Naive thymus-derived CD8-positive, alpha-beta T cell (primary cell): ENCODE measurements at regions not wholly inside any gene's neighbourhood (a gene's known extent, or its start where the extent isn't known, plus 50 kb on each side); places are given as distances from the start of the nearest gene placed in this dataset.

Experiments
- ATAC-seq, 2 donors: fragments of 150-1000 bp; cut with Tn5 transposase in 1 of 2; sonication (Bioruptor Pico), chemical (Tn5 transposase) in 1 of 2; 1 replicate in 1 of 2; 2 replicates in 1 of 2; pipeline ENCODE4 v1.10.0; 2021; ENCODE audit warnings: mild to moderate bottlenecking in 2 of 2, moderate library complexity in 2 of 2
- POLR2A ChIA-PET: fragments of 350-600 bp; sonication (Branson Sonifier 250); formaldehyde crosslinking; loops from one replicate; lab custom pipeline; 2021; ENCODE audit warnings: antibody characterized with exemption; lab: Charles Lee
- DNase-seq, 10 donors: peaks; one replicate each; pipeline versions ENCODE4 v3.0.0 to v3.0.0-alpha.2; 2020 to 2022
- H3K27ac Mint-ChIP-seq, 10 donors: one replicate each; pipeline ENCODE4 v1.8.0; 2020 to 2022; ENCODE audit warnings: mild to moderate bottlenecking in 10 of 10, mixed read lengths in 10 of 10, moderate library complexity in 4 of 10, inconsistent platforms in 1 of 10
- H3K27me3 Mint-ChIP-seq, 5 donors: one replicate each; pipeline ENCODE4 v1.8.0; 2021 to 2022; ENCODE audit warnings: mixed read lengths in 5 of 5
- H3K36me3 Mint-ChIP-seq, 3 donors: one replicate each; pipeline ENCODE4 v1.8.0; 2020 to 2022; ENCODE audit warnings: mixed read lengths in 3 of 3, mild to moderate bottlenecking in 2 of 3, inconsistent platforms in 1 of 3
- H3K4me1 Mint-ChIP-seq, 4 donors: one replicate each; pipeline ENCODE4 v1.8.0; 2021 to 2022; ENCODE audit warnings: mixed read lengths in 4 of 4
- H3K4me3 Mint-ChIP-seq, 10 donors: one replicate each; pipeline ENCODE4 v1.8.0; 2020 to 2022; ENCODE audit warnings: mild to moderate bottlenecking in 10 of 10, mixed read lengths in 10 of 10, moderate library complexity in 6 of 10, inconsistent platforms in 1 of 10
- H3K9me3 Mint-ChIP-seq, 9 donors: one replicate each; pipeline ENCODE4 v1.8.0; 2020 to 2022; ENCODE audit warnings: mixed read lengths in 9 of 9, mild to moderate bottlenecking in 3 of 9, inconsistent platforms in 1 of 9, moderate library complexity in 1 of 9

- H3K27me3 Mint-ChIP-seq, result peaks cover 6 to 25% (median 9%) of the 10 kb centered on the region in 5 donors
- H3K4me1 Mint-ChIP-seq, result no peaks in the 10 kb centered on the region
- no peak overlapping the region for H3K27ac Mint-ChIP-seq
Observed at GRCh38 chr6:71403422-71404134, 115.0 kb downstream of the OGFRL1 start.

GRCh38 chr6:71404145-71404966 is 115.7 kb downstream of the OGFRL1 start:
- POLR2A ChIA-PET, result no interaction called here
- DNase-seq (no peak), ATAC-seq (no peak)
- H3K27ac Mint-ChIP-seq, result no peak overlapping the region
- peaks cover 6 to 31% (median 9%) of the 10 kb centered on the region in 5 donors for H3K27me3 Mint-ChIP-seq
- H3K36me3 Mint-ChIP-seq, result no peaks in the 10 kb centered on the region
- H3K4me1 Mint-ChIP-seq, result no peaks in the 10 kb centered on the region
- no peaks in the 10 kb centered on the region for H3K9me3 Mint-ChIP-seq
- no peak overlapping the region for H3K4me3 Mint-ChIP-seq

More at GRCh38 chr6:71403422-71404134, 115.0 kb downstream of the OGFRL1 start:
- Mint-ChIP-seq H3K36me3 (no peaks in the 10 kb centered on the region), H3K4me3 (no peak overlapping the region), H3K9me3 (no peaks in the 10 kb centered on the region)
- DNase-seq (no peak), ATAC-seq (no peak)
- POLR2A ChIA-PET, result no interaction called here

GRCh38 chr6:71404967-71405278 is 116.3 kb downstream of the OGFRL1 start:
- Mint-ChIP-seq H3K27ac (no peak overlapping the region), H3K4me1 (no peaks in the 10 kb centered on the region), H3K4me3 (no peak overlapping the region), H3K27me3 (peaks cover 6 to 31% (median 9%) of the 10 kb centered on the region in 5 donors), H3K36me3 (no peaks in the 10 kb centered on the region), H3K9me3 (no peaks in the 10 kb centered on the region)
- no peak for ATAC-seq
- no peak for DNase-seq
- POLR2A ChIA-PET, result no interaction called here

GRCh38 chr6:71405416-71405815 is 116.8 kb downstream of the OGFRL1 start:
- DNase-seq (no peak), ATAC-seq (no peak)
- H3K9me3 Mint-ChIP-seq, result no peaks in the 10 kb centered on the region
- H3K4me1 Mint-ChIP-seq, result no peaks in the 10 kb centered on the region
- POLR2A ChIA-PET, result no interaction called here
- H3K36me3 Mint-ChIP-seq, result no peaks in the 10 kb centered on the region
- H3K4me3 Mint-ChIP-seq, result no peak overlapping the region
- peaks cover 6 to 31% (median 9%) of the 10 kb centered on the region in 5 donors for H3K27me3 Mint-ChIP-seq
- H3K27ac Mint-ChIP-seq, result no peak overlapping the region

GRCh38 chr6:71406865-71407860 is 118.6 kb downstream of the OGFRL1 start:
- H3K27me3 Mint-ChIP-seq, result peaks cover 7 to 31% (median 7%) of the 10 kb centered on the region in 5 donors

GRCh38 chr6:71408787-71409723 is 120.4 kb downstream of the OGFRL1 start:
- Mint-ChIP-seq H3K4me3 (no peak overlapping the region), H3K36me3 (no peaks in the 10 kb centered on the region), H3K27ac (no peak overlapping the region), H3K9me3 (no peaks in the 10 kb centered on the region), H3K4me1 (no peaks in the 10 kb centered on the region), H3K27me3 (peaks cover 6 to 31% (median 7%) of the 10 kb centered on the region in 5 donors)
- DNase-seq (no peak), ATAC-seq (no peak)
- POLR2A ChIA-PET, result no interaction called here

More at GRCh38 chr6:71406865-71407860, 118.6 kb downstream of the OGFRL1 start:
- Mint-ChIP-seq H3K4me3 (no peak overlapping the region), H3K9me3 (no peaks in the 10 kb centered on the region), H3K27ac (no peak overlapping the region), H3K4me1 (no peaks in the 10 kb centered on the region), H3K36me3 (no peaks in the 10 kb centered on the region)
- POLR2A ChIA-PET, result no interaction called here
- DNase-seq (no peak), ATAC-seq (no peak)

GRCh38 chr6:71410164-71410566 is 121.6 kb downstream of the OGFRL1 start:
- no peaks in the 10 kb centered on the region for H3K4me1 Mint-ChIP-seq
- H3K36me3 Mint-ChIP-seq, result no peaks in the 10 kb centered on the region
- H3K27ac Mint-ChIP-seq, result no peak overlapping the region
- no peak overlapping the region for H3K4me3 Mint-ChIP-seq
- no peak for ATAC-seq
- no peak for DNase-seq
- H3K27me3 Mint-ChIP-seq, result peaks cover 7 to 34% (median 10%) of the 10 kb centered on the region in 5 donors
- H3K9me3 Mint-ChIP-seq, result no peaks in the 10 kb centered on the region
- POLR2A ChIA-PET, result no interaction called here

- Mint-ChIP-seq H3K27ac (no peak overlapping the region), H3K4me3 (no peak overlapping the region), H3K9me3 (no peaks in the 10 kb centered on the region), H3K27me3 (peaks cover 9 to 37% (median 11%) of the 10 kb centered on the region in 5 donors), H3K4me1 (no peaks in the 10 kb centered on the region), H3K36me3 (no peaks in the 10 kb centered on the region)
- ATAC-seq (no peak), DNase-seq (no peak)
- POLR2A ChIA-PET, result no interaction called here
Observed at GRCh38 chr6:71410681-71411080, 122.1 kb downstream of the OGFRL1 start.

GRCh38 chr6:71411882-71412281 is 123.3 kb downstream of the OGFRL1 start:
- ATAC-seq (no peak), DNase-seq (no peak)
- Mint-ChIP-seq H3K4me3 (no peak overlapping the region), H3K36me3 (no peaks in the 10 kb centered on the region), H3K4me1 (no peaks in the 10 kb centered on the region), H3K27me3 (peaks cover 4 to 36% (median 13%) of the 10 kb centered on the region in 5 donors), H3K9me3 (no peaks in the 10 kb centered on the region), H3K27ac (peak overlapping the region in 1 of 10 donors; percentile 0)
- POLR2A ChIA-PET, result no interaction called here

- Mint-ChIP-seq H3K4me3 (no peak overlapping the region), H3K9me3 (no peaks in the 10 kb centered on the region), H3K27ac (no peak overlapping the region), H3K4me1 (no peaks in the 10 kb centered on the region), H3K36me3 (no peaks in the 10 kb centered on the region), H3K27me3 (peaks cover 9 to 36% (median 15%) of the 10 kb centered on the region in 5 donors)
- DNase-seq, result no peak
- POLR2A ChIA-PET, result no interaction called here
- no peak for ATAC-seq
Observed at GRCh38 chr6:71412559-71413140, 124.0 kb downstream of the OGFRL1 start.

- Mint-ChIP-seq H3K4me1 (peaks cover 0 to 3% (median under 1%) of the 10 kb centered on the region in 4 donors), H3K36me3 (peaks cover 0 to 1% (median 0%) of the 10 kb centered on the region in 3 donors), H3K27ac (no peak overlapping the region), H3K4me3 (no peak overlapping the region), H3K9me3 (peaks cover 0 to 3% (median 0%) of the 10 kb centered on the region in 9 donors), H3K27me3 (peaks cover 24 to 43% (median 27%) of the 10 kb centered on the region in 5 donors)
- DNase-seq (no peak), ATAC-seq (no peak)
- POLR2A ChIA-PET, result no interaction called here
Observed at GRCh38 chr6:71414486-71414885, 125.9 kb downstream of the OGFRL1 start.
